PC-9 (cell line): ENCODE measurements at regions not wholly inside any gene's neighbourhood (a gene's known extent, or its start where the extent isn't known, plus 50 kb on each side); places are given as distances from the start of the nearest gene placed in this dataset.
A peak's percentile ranks its signal among the peaks of the same experiment; 100 is the strongest.

Experiments
- BruUV-seq: library from RNA; stranded (reverse); fragments of 400-500 nt; replicated peaks from 2 replicates; lab custom pipeline; 2021; lab: Mats Ljungman, UMichigan
- CTCF ChIA-PET: fragments of 300-600 bp; sonication (Branson Sonifier 250); formaldehyde crosslinking; loops from one replicate; lab custom pipeline; 2022; ENCODE audit warnings: antibody characterized with exemption; lab: Charles Lee
- POLR2A ChIA-PET: fragments of 300-600 bp; sonication (Branson Sonifier 250); formaldehyde crosslinking; loops from one replicate; lab custom pipeline; 2022; ENCODE audit warnings: antibody characterized with exemption; ENCODE audit not compliant: unreplicated experiment; lab: Charles Lee
- DNase-seq, 2 experiments: peaks; one replicate each; pipeline versions ENCODE4 v3.0.0 to v3.0.0-alpha.2; 2015 to 2022; ENCODE audit warnings: mixed read lengths in 1 of 2
- H2AFZ ChIP-seq: fragments of 200-600 bp; sonication (generic); 2 replicates; pipeline ENCODE4 v1.8.1; 2017; ENCODE audit warnings: antibody characterized with exemption
- H3F3A ChIP-seq: fragments of 200-600 bp; sonication (generic); 2 replicates; pipeline ENCODE4 v1.8.1; 2017; ENCODE audit warnings: antibody characterized with exemption, mild to moderate bottlenecking, low read depth; ENCODE audit not compliant: insufficient read depth
- H3K27ac ChIP-seq: fragments of 200-600 bp; sonication (generic); 2 replicates; pipeline ENCODE4 v1.6.1; 2016; ENCODE audit warnings: mixed run types
- H3K27me3 ChIP-seq: fragments of 200-600 bp; sonication (generic); 2 replicates; pipeline ENCODE4 v1.6.1; 2016; ENCODE audit warnings: low read depth, mixed run types; ENCODE audit not compliant: insufficient read depth
- H3K36me3 ChIP-seq: fragments of 200-600 bp; sonication (generic); 2 replicates; pipeline ENCODE4 v1.6.1; 2016; ENCODE audit warnings: low read depth, mixed run types
- H3K4me1 ChIP-seq: fragments of 200-600 bp; sonication (generic); replicated peaks from 2 replicates; pipeline ENCODE4 v1.6.1; 2016; ENCODE audit warnings: mixed run types; ENCODE audit not compliant: insufficient read depth
- H3K4me2 ChIP-seq: fragments of 200-600 bp; sonication (generic); 2 replicates; pipeline ENCODE4 v1.6.1; 2017; ENCODE audit warnings: mixed run types
- H3K4me3 ChIP-seq: fragments of 200-600 bp; sonication (generic); 2 replicates; pipeline ENCODE4 v1.6.1; 2016; ENCODE audit warnings: mixed run types
- H3K79me2 ChIP-seq: fragments of 200-600 bp; sonication (generic); 2 replicates; pipeline ENCODE4 v1.6.1; 2017; ENCODE audit warnings: low read depth, mixed run types
- H3K9me2 ChIP-seq: fragments of 200-600 bp; sonication (generic); 2 replicates; pipeline ENCODE4 v1.8.1; 2017; ENCODE audit warnings: mild to moderate bottlenecking; ENCODE audit not compliant: insufficient read depth
- H3K9me3 ChIP-seq: fragments of 200-600 bp; sonication (generic); 2 replicates; pipeline ENCODE4 v1.8.1; 2016; ENCODE audit warnings: low read depth; ENCODE audit not compliant: insufficient read depth
- H4K20me1 ChIP-seq: fragments of 200-600 bp; sonication (generic); 2 replicates; pipeline ENCODE4 v1.8.1; 2017; ENCODE audit not compliant: insufficient read depth
- EZH2 ChIP-seq: fragments of 200-600 bp; sonication (generic); IDR thresholded peaks from 2 replicates; pipeline ENCODE4 v1.8.0; 2017; ENCODE audit warnings: antibody characterized with exemption, low read depth
- intact Hi-C: fragments of 100-400 bp; cut with micrococcal nuclease; formaldehyde crosslinking; loops from one replicate; pipeline ENCODE4 v1.10.0; 2022; ENCODE audit not compliant: unreplicated experiment
- TF ChIP-seq, protein P1 (sequence below): fragments of 200-600 bp; sonication (generic); conservative IDR thresholded peaks from 2 replicates; pipeline ENCODE4 v1.6.1; 2017; ENCODE audit warnings: mixed run types, antibody characterized with exemption, mild to moderate bottlenecking, moderate library complexity

GRCh38 chr3:107275511-107275910 lies 101.7 kb upstream of the CCDC54 start:
- BruUV-seq = no TSS peak
- POLR2A ChIA-PET = interaction anchor here (0.6 kb wide), 1 partner anchor 48 kb away, joined by 3 read pairs; no protein-coding TSS in a partner anchor
- intact Hi-C loops = loop anchor here (10.0 kb wide), 1 partner anchor 389 kb away; no protein-coding TSS in a partner anchor

DNA sequence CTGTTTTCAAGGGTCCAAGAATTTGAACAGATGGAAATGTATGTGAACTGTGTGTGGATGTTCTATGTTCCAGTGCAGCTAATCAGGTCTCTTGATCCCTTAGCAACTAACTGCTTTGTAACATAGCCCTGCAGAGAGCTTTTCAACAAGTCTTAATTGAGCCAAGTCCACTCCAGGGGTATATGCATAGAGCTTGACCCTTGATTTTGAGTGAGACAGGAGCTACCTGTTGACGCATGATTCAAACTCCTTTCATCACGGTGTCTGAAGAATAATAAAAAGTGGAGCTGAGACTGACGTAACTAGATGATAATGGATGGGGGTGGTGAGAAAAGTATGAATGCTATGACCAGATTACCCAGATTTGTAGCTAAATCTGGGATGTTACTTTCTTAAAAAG lies 93.3 kb upstream of the CCDC54 start:
- H3K4me1 ChIP-seq = peaks cover 8% of the 10 kb centered on the region
- H3K4me2 ChIP-seq = no peak overlapping the region
- H3K36me3 ChIP-seq = no peaks in the 10 kb centered on the region
- H3K9me3 ChIP-seq = peaks cover 5% of the 10 kb centered on the region; the same call in 1 of the 2 replicates
- intact Hi-C loops = no loop called here
- no peaks in the 10 kb centered on the region for H3K79me2 ChIP-seq
- POLR2A ChIA-PET = no interaction called here
- no peaks in the 10 kb centered on the region for H3F3A ChIP-seq
- no peak overlapping the region for H3K4me3 ChIP-seq
- no peak overlapping the region for H3K27ac ChIP-seq
- TF ChIP-seq EZH2 = no peak
- TF ChIP-seq, protein P1, sequence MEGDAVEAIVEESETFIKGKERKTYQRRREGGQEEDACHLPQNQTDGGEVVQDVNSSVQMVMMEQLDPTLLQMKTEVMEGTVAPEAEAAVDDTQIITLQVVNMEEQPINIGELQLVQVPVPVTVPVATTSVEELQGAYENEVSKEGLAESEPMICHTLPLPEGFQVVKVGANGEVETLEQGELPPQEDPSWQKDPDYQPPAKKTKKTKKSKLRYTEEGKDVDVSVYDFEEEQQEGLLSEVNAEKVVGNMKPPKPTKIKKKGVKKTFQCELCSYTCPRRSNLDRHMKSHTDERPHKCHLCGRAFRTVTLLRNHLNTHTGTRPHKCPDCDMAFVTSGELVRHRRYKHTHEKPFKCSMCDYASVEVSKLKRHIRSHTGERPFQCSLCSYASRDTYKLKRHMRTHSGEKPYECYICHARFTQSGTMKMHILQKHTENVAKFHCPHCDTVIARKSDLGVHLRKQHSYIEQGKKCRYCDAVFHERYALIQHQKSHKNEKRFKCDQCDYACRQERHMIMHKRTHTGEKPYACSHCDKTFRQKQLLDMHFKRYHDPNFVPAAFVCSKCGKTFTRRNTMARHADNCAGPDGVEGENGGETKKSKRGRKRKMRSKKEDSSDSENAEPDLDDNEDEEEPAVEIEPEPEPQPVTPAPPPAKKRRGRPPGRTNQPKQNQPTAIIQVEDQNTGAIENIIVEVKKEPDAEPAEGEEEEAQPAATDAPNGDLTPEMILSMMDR = no peak
- no peak for DNase-seq
- H3K9me2 ChIP-seq = no peaks in the 10 kb centered on the region
- CTCF ChIA-PET = no interaction called here
- no TSS peak for BruUV-seq
- H2AFZ ChIP-seq = no peak overlapping the region
- H3K27me3 ChIP-seq = no peaks in the 10 kb centered on the region
- H4K20me1 ChIP-seq = no peaks in the 10 kb centered on the region

More at GRCh38 chr3:107275511-107275910, 101.7 kb upstream of the CCDC54 start:
- no peaks in the 10 kb centered on the region for H4K20me1 ChIP-seq
- no peaks in the 10 kb centered on the region for H3F3A ChIP-seq
- H3K9me2 ChIP-seq = no peaks in the 10 kb centered on the region
- no peaks in the 10 kb centered on the region for H3K4me1 ChIP-seq
- no peak overlapping the region for H3K27ac ChIP-seq
- no peaks in the 10 kb centered on the region for H3K36me3 ChIP-seq
- no peak overlapping the region for H3K4me2 ChIP-seq
- H3K9me3 ChIP-seq = no peaks in the 10 kb centered on the region
- no peak overlapping the region for H3K4me3 ChIP-seq
- H2AFZ ChIP-seq = no peak overlapping the region
- no peaks in the 10 kb centered on the region for H3K79me2 ChIP-seq
- TF ChIP-seq, protein P1 = no peak
- TF ChIP-seq EZH2 = no peak
- no peaks in the 10 kb centered on the region for H3K27me3 ChIP-seq
- CTCF ChIA-PET = interaction anchor here (0.7 to 1.2 kb wide), 2 partner anchors 152 to 154 kb away, joined by 5 to 7 read pairs; no protein-coding TSS in a partner anchor
- DNase-seq = no peak

DNA sequence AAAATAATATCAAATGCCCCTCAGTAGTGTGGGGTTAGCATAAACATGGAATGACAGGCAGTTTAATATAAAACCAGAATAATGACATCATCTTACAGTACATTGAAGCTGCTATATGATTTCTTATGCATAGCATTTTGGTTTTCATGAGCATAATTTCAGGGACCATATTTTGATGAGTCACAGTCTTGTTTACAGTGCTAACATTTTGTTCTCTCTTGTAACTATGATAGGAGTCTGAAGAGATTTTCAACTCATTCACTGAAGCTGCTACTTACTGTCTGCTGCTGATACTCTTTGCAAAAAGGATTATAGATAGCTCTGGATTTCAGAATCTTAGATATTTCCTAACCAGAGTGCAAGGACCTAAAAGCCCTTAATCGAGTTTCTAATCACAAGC lies 92.6 kb upstream of the CCDC54 start:
- H3K4me1 ChIP-seq = peaks cover 8% of the 10 kb centered on the region
- H3K36me3 ChIP-seq = no peaks in the 10 kb centered on the region
- no peaks in the 10 kb centered on the region for H3K27me3 ChIP-seq
- POLR2A ChIA-PET = interaction anchor here (0.7 kb wide), 1 partner anchor 209 kb away, joined by 4 read pairs; no protein-coding TSS in a partner anchor
- no peak overlapping the region for H3K27ac ChIP-seq
- H3K79me2 ChIP-seq = no peaks in the 10 kb centered on the region
- no peak overlapping the region for H3K4me3 ChIP-seq
- H3K9me3 ChIP-seq = peaks cover 5% of the 10 kb centered on the region; the same call in 1 of the 2 replicates
- intact Hi-C loops = no loop called here
- DNase-seq = no peak
- H3K4me2 ChIP-seq = no peak overlapping the region
- BruUV-seq = no TSS peak
- H4K20me1 ChIP-seq = no peaks in the 10 kb centered on the region
- no peaks in the 10 kb centered on the region for H3F3A ChIP-seq
- CTCF ChIA-PET = no interaction called here
- no peaks in the 10 kb centered on the region for H3K9me2 ChIP-seq
- TF ChIP-seq, protein P1 = no peak
- TF ChIP-seq EZH2 = no peak
- H2AFZ ChIP-seq = peak overlapping the region; percentile 2; the same call in 1 of the 2 replicates
